Keratinocyte (primary cell): ENCODE measurements at regions not wholly inside any gene's neighbourhood (a gene's known extent, or its start where the extent isn't known, plus 50 kb on each side); places are given as distances from the start of the nearest gene placed in this dataset.

ENCODE experiments used
- DNase-seq: peaks from one replicate; pipeline ENCODE4 v3.0.0-alpha.2; 2011; ENCODE audit warnings: low read depth, missing footprints, low spot score
- FAIRE-seq: peaks from 2 replicates; lab custom pipeline; 2011; peaks lifted over from hg19 to GRCh38; lab: Jason Lieb, UNC
- H2AFZ ChIP-seq: 2 replicates; pipeline ENCODE4 v1.6.0; 2012; ENCODE audit warnings: low read length, control low read depth, inconsistent platforms; ENCODE audit not compliant: control insufficient read depth
- H3K27ac ChIP-seq: 2 replicates; pipeline ENCODE4 v1.5.1; 2011; ENCODE audit warnings: low read length; ENCODE audit not compliant: control insufficient read depth, insufficient read depth
- H3K27me3 ChIP-seq: 3 replicates; pipeline ENCODE4 v1.6.0; 2011; ENCODE audit warnings: low read length; ENCODE audit not compliant: control insufficient read depth, insufficient read depth; ENCODE audit errors: extremely low read depth
- H3K36me3 ChIP-seq, 2 experiments: 2 replicates in 1 of 2; 3 replicates in 1 of 2; pipeline ENCODE4 v1.5.1; 2011; ENCODE audit warnings: low read length in 2 of 2, mild to moderate bottlenecking in 1 of 2; ENCODE audit not compliant: control insufficient read depth in 2 of 2, insufficient read depth in 2 of 2; ENCODE audit errors: extremely low read depth in 1 of 2
- H3K4me1 ChIP-seq: 3 replicates; pipeline ENCODE4 v1.5.1; 2011; ENCODE audit warnings: low read length; ENCODE audit not compliant: control insufficient read depth, insufficient read depth; ENCODE audit errors: extremely low read depth
- H3K4me2 ChIP-seq: 3 replicates; pipeline ENCODE4 v1.6.0; 2011; ENCODE audit warnings: low read depth, low read length; ENCODE audit not compliant: control insufficient read depth, insufficient read depth; ENCODE audit errors: extremely low read depth
- H3K4me3 ChIP-seq, 3 experiments: fragments of 200-600 bp in 1 of 3; sonication (generic) in 1 of 3; 2 replicates in 2 of 3; 3 replicates in 1 of 3; pipeline ENCODE4 v1.5.1; 2011 to 2016; ENCODE audit warnings: low read length in 3 of 3, mild to moderate bottlenecking in 3 of 3, control low read depth in 2 of 3, inconsistent platforms in 1 of 3, low read depth in 1 of 3, mixed read lengths in 1 of 3, mixed run types in 1 of 3, moderate library complexity in 1 of 3; ENCODE audit not compliant: control insufficient read depth in 2 of 3, insufficient read depth in 2 of 3; ENCODE audit errors: extremely low read depth in 1 of 3
- H3K79me2 ChIP-seq: 2 replicates; pipeline ENCODE4 v1.6.0; 2012; ENCODE audit warnings: low read length; ENCODE audit not compliant: control insufficient read depth, insufficient read depth
- H3K9ac ChIP-seq: 3 replicates; pipeline ENCODE4 v1.6.0; 2011; ENCODE audit warnings: low read length; ENCODE audit not compliant: control insufficient read depth, insufficient read depth; ENCODE audit errors: extremely low read depth
- H3K9me1 ChIP-seq: 3 replicates; pipeline ENCODE4 v1.6.0; 2011; ENCODE audit warnings: low read length; ENCODE audit not compliant: control insufficient read depth, insufficient read depth; ENCODE audit errors: extremely low read depth
- H3K9me3 ChIP-seq: 2 replicates; pipeline ENCODE4 v1.5.1; 2012; ENCODE audit warnings: low read depth, low read length; ENCODE audit not compliant: control insufficient read depth
- H4K20me1 ChIP-seq: 3 replicates; pipeline ENCODE4 v1.6.0; 2011; ENCODE audit warnings: low read length; ENCODE audit not compliant: control insufficient read depth, insufficient read depth; ENCODE audit errors: extremely low read depth
- CTCF ChIP-seq, 3 experiments: IDR thresholded peaks in 1 of 3; conservative IDR thresholded peaks in 1 of 3; optimal IDR thresholded peaks in 1 of 3; 2 replicates in 2 of 3; 3 replicates in 1 of 3; pipeline versions ENCODE3 to v1.5.1; 2011; ENCODE audit warnings: low read length in 3 of 3, mild to moderate bottlenecking in 3 of 3, moderate library complexity in 2 of 3, control low read depth in 1 of 3, inconsistent platforms in 1 of 3; ENCODE audit not compliant: insufficient read depth in 2 of 3; ENCODE audit errors: extremely low read depth in 1 of 3
- EZH2 ChIP-seq: IDR thresholded peaks from one replicate; pipeline ENCODE4 v1.6.1; 2012; ENCODE audit warnings: inconsistent platforms, mild to moderate bottlenecking, low read length, moderate library complexity
- dilution Hi-C: fragments of 300-500 bp; cut with MboI; formaldehyde crosslinking; loops from one replicate; pipeline ENCODE4 v1.7.0; 2020; ENCODE audit warnings: low sequenced_read_pairs; ENCODE audit not compliant: extremely low pct_ligation_motif_present

GRCh38 chr12:59027199-59027598 is 106.9 kb upstream of the LRIG3 start:
- no peak overlapping the region for H3K27ac ChIP-seq
- no peaks in the 10 kb centered on the region for H3K4me1 ChIP-seq
- no peaks in the 10 kb centered on the region for H3K36me3 ChIP-seq
- H3K4me2 ChIP-seq, result no peak overlapping the region
- no peak for FAIRE-seq
- DNase-seq, result no peak
- H3K79me2 ChIP-seq, result no peaks in the 10 kb centered on the region
- H3K9ac ChIP-seq, result no peak overlapping the region
- H2AFZ ChIP-seq, result no peak overlapping the region
- H3K9me3 ChIP-seq, result no peaks in the 10 kb centered on the region
- dilution Hi-C loops, result no loop called here
- no peak overlapping the region for H3K4me3 ChIP-seq
- TF ChIP-seq EZH2, result no peak
- no peak for TF ChIP-seq CTCF (optimal IDR thresholded peaks at IDR 0.05 in 1 of 3, IDR thresholded peaks at IDR 0.05 in 1 of 3, conservative IDR thresholded peaks at IDR 0.05 in 1 of 3; ENCODE audit: extremely low read depth in 1 of 3, insufficient read depth in 2 of 3, low read length in 3 of 3)
- H4K20me1 ChIP-seq, result no peaks in the 10 kb centered on the region
- no peaks in the 10 kb centered on the region for H3K27me3 ChIP-seq
- H3K9me1 ChIP-seq, result no peaks in the 10 kb centered on the region

GRCh38 chr12:59023861-59024424 is 103.6 kb upstream of the LRIG3 start:
- TF ChIP-seq EZH2, result no peak
- TF ChIP-seq CTCF (optimal IDR thresholded peaks at IDR 0.05 in 1 of 3, IDR thresholded peaks at IDR 0.05 in 1 of 3, conservative IDR thresholded peaks at IDR 0.05 in 1 of 3; ENCODE audit: extremely low read depth in 1 of 3, insufficient read depth in 2 of 3, low read length in 3 of 3), result no peak
- Histone ChIP-seq H2AFZ (no peak overlapping the region), H3K4me2 (no peak overlapping the region), H4K20me1 (no peaks in the 10 kb centered on the region), H3K27me3 (no peaks in the 10 kb centered on the region), H3K4me3 (no peak overlapping the region), H3K27ac (no peak overlapping the region), H3K79me2 (no peaks in the 10 kb centered on the region), H3K9me1 (no peaks in the 10 kb centered on the region), H3K36me3 (no peaks in the 10 kb centered on the region), H3K9me3 (no peaks in the 10 kb centered on the region), H3K4me1 (no peaks in the 10 kb centered on the region), H3K9ac (no peak overlapping the region)
- dilution Hi-C loops, result no loop called here
- no peak for FAIRE-seq
- DNase-seq, result no peak
